ENCODE measurements at regions not wholly inside any gene's neighbourhood (a gene's known extent, or its start where the extent isn't known, plus 50 kb on each side); places are given as distances from the start of the nearest gene placed in this dataset.

DNA sequence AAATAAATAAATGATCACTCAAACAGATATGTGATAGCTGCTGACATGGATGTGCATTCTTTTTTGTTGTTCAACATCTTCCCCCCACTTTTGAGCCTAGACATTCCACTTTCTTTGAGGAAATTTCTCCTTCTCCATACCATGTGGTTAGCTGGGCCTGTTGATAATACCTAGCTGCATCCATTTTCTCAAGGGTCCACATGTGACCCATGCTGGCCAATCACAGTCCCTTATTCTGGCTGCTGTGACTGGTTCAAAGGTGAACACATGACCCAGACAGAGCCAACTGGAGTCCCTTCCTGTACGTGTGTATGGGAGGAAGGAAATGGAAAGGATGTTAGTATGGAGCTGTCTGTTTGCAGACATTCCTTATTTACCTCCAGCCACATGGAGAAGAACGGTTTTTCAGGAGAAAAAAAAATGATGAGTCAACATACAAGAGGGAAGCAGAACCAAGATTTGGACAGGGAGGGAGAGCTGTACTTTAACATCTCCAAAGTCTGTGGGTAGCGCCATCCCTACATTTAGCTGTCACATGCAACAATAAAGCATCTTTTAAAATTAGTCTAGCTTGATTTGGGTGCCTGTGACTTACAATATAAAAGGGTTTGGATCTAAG lies 391.7 kb upstream of the TBX3 start:
- DNase-seq (ENCODE audit: low read depth in 4 of 4, low spot score in 2 of 4): no peak

- no peak for DNase-seq (ENCODE audit: low read depth in 4 of 4, low spot score in 2 of 4)
Measured at GRCh38 chr12:115074617-115075016, 390.6 kb upstream of the TBX3 start.

GRCh38 chr12:115072712-115073111 lies 388.7 kb upstream of the TBX3 start:
- no peak for DNase-seq (ENCODE audit: low read depth in 4 of 4, low spot score in 2 of 4)

DNA sequence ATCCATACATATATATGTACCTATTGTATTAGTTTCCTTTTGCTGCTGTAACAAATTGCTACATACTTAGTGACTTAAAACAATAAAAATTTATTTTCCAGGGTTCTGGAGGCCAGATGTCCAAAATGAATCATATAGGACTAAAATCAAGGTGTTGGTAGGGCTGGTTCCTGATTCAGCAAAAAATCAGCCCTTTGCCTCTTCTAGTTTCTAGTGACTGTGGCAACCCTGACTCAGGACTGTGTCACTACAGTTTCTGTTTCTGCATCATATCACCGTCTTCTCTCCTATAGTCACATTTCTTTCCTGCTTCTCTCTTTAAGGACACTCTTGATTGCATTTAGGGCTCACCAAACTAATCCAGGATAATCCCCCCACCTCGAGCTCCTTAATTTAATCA lies 386.3 kb upstream of the TBX3 start:
- no peak for DNase-seq (ENCODE audit: low read depth in 4 of 4, low spot score in 2 of 4)

GRCh38 chr12:115064296-115064695 lies 380.3 kb upstream of the TBX3 start:
- no peak for DNase-seq (ENCODE audit: low read depth in 4 of 4, low spot score in 2 of 4)

DNA sequence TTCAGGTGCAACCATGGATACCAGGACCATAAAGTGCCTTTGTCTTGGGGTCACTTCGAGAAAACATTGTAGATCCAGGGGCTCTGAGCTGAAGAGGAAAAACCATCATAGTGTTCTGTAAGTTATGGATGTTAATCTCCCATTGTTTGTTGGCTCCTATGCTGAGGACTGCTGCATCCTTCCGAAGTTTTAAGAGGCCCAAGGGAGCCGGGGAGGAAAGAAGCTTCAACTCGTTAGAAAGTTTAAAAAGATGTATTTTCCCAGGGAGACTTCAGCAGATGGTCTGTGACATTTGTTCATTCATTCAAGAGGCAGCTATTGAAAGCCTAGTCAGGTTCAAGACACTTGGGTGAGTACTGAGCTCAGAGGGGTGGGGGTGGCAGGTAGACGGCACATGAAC lies 378.8 kb upstream of the TBX3 start:
- DNase-seq (ENCODE audit: low read depth in 4 of 4, low spot score in 2 of 4): no peak

DNA sequence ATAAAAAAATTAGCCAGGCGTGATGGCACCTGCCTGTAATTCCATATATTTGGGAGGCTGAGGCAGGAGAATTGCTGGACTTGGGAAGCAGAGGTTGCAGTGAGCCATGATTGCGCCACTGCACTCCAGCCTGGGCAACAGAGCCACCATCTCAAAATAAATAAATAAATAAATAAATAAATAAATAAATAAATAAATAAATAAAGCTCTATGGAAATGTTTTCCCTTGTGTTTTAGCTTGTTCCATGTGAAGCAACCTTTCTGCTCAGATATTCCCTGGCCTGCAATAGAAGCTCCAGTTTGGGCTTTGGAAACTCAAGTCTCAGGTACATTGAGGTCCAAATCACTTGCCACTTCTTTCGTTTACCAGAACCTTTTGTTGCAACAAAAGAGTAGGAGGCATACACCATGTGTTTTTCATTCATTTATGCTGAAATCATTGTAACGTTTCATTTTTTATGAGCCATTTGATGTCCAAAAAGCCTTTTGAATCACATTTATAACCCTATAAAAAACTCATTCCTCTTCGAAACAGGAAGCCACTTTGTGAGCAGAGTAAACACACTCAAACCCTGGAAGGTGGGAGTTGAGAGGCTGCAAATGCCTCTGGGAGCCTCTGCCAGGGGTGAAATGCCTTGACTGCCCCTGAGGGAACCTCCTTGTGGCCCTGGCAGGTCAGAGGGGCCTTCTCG lies 376.6 kb upstream of the TBX3 start:
- DNase-seq (ENCODE audit: low read depth in 4 of 4, low spot score in 2 of 4): no peak

DNA sequence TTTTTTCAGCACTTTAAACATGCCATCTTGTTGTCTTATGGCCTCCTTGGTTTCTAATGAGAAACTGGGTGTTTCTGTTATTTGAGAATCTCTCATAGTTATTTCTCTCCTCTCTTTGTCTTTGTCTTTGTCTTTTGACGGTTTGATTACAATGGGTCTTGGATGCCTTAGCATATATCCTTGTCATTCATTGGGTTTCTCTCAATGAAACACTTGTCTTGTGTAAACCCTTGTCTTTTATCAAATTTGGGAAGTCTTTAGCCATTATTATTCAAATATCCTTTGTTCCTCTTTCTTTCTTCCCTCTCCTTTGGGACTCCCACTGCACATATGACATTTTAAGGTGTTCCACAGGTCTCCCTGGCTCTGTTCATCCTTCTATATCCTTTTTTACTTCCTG lies 373.5 kb upstream of the TBX3 start:
- DNase-seq (ENCODE audit: low read depth in 4 of 4, low spot score in 2 of 4): no peak

- no peak for DNase-seq (ENCODE audit: low read depth in 4 of 4, low spot score in 2 of 4)
Measured at GRCh38 chr12:115051378-115051777, 367.4 kb upstream of the TBX3 start.

GRCh38 chr12:115049614-115050013 lies 365.6 kb upstream of the TBX3 start:
- DNase-seq (ENCODE audit: low read depth in 4 of 4, low spot score in 2 of 4): no peak

DNA sequence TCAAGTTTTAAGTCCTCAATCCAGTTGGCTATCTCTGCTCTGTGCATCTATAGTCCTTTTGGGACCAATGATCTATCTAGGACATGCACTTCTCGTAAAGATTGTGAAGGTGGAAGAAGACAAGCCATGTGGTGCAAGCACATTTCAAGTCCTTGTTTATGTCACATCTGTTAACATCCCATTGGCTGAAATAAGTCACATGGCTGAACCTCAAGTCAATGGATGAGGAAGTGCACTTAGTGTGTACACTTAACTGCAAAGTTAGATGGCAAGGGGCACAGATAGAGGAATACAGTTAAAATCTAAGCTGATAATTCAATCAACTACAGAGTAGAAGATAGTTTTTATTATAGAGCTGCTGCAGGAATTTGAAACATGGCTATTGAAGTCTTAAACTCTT lies 362.8 kb upstream of the TBX3 start:
- DNase-seq (ENCODE audit: low read depth in 4 of 4, low spot score in 2 of 4): no peak

GRCh38 chr12:115044073-115044472 lies 360.1 kb upstream of the TBX3 start:
- DNase-seq (ENCODE audit: low read depth in 4 of 4, low spot score in 2 of 4): no peak

DNA sequence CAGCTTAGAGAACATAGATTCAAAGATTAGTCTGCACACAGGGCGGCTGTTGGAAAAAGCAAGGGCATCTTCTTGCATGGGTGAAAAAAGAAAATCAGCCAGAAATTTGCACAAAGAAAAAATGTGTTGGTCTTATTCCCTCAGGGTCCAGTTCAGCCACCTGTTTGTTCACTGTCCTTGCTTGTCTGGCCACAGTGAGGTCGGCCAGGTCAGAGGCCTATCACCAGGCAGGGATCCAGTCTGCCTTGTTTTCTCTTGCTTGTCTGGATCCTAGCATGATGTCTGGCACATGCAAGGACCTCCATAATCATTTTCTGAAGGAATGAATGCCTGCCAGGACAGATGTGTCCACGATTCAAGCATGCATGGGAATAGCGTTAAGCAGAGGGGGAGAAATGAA lies 359.1 kb upstream of the TBX3 start:
- no peak for DNase-seq (ENCODE audit: low read depth in 4 of 4, low spot score in 2 of 4)

- no peak for DNase-seq (ENCODE audit: low read depth in 4 of 4, low spot score in 2 of 4)
Measured at GRCh38 chr12:115042341-115042740, 358.4 kb upstream of the TBX3 start.

- no peak for DNase-seq (ENCODE audit: low read depth in 4 of 4, low spot score in 2 of 4)
Measured at GRCh38 chr12:115037830-115038229, 353.9 kb upstream of the TBX3 start.

DNA sequence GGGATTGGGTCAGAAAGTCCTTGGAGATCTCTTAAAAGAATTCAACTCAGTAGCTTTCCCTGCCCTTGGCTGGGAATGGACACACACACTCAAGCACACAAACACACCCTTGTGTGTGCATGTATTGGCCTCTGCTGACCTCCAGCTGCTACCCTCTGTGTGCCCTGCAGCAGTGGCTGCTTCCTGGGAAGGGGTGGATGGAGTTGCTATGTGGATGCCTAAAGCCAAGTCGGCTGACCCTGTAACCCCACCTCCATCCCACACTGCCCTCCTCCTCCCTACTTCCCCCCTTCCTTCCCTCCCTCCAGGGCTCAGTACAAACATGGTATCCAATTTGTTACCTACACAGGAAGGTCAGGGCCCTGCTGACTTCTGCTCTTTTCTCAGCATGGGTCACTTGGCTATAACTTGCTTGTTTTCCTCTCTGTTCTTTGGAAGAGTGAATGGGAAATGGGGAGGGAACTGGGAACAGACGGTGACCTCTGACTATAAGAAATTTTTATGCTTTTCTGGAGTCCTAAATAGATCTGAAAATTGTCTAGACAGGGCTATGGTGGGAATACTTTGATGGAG lies 351.6 kb upstream of the TBX3 start:
- no peak for DNase-seq (ENCODE audit: low read depth in 4 of 4, low spot score in 2 of 4)

GRCh38 chr12:115032521-115032920 lies 348.5 kb upstream of the TBX3 start:
- DNase-seq (ENCODE audit: low read depth in 4 of 4, low spot score in 2 of 4): no peak

GRCh38 chr12:115030017-115030416 lies 346.0 kb upstream of the TBX3 start:
- DNase-seq (ENCODE audit: low read depth in 4 of 4, low spot score in 2 of 4): no peak

GRCh38 chr12:115024531-115024930 lies 340.6 kb upstream of the TBX3 start:
- DNase-seq (ENCODE audit: low read depth in 4 of 4, low spot score in 2 of 4): no peak

DNA sequence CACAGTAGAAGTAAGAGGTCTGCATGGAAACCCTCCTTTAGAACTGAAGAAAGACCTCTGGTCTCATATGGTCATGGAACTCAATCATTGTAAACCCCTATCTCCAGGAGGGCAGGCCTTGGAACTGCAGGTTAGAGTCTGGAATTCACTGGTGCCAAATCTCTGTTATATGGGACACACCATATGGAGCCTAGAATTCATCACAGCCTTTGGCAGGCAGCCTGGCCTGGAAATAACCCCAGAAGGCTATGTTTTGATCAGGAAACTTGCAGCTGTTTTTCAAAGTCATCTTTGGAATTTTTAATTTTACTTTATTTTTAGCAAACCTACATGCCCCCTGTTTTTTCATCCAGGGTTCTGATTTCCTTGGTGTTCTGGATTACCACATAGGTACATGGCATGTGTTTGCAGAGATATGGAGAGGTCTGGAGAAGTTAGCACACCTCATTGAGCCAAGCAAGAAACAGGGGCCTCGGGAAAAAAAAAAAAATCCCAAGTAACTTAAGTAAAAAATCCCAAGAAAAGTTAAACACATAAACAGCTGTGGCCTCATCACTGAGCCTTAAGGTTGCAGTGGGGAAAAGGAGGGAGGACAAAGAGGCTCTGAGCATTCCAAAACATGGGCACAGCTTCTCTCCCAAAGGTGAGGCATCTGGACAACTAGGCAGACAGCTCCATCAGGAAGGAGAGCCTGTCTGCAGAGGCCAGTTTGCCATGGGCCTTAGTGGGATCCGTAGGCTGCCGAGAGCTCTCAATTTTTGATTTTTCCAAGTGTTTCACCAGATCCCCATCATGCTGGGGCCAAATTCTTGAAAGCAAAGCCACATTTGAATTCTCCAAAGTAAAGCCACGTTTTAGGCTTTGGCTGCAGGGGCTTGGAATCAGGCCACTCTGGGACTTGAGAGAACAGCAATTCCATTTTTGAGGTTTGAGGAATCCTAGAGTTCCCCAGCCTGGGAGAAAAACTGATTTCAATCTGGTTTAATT lies 339.6 kb upstream of the TBX3 start:
- DNase-seq (ENCODE audit: low read depth in 4 of 4, low spot score in 2 of 4): peak in 2 of 4 donors; percentile 36 to 53

GRCh38 chr12:115020091-115020490 lies 336.1 kb upstream of the TBX3 start:
- DNase-seq (ENCODE audit: low read depth in 4 of 4, low spot score in 2 of 4): no peak
